Left renal cortex interstitium (tissue), 4 donors: ENCODE measurements at regions not wholly inside any gene's neighbourhood (a gene's known extent, or its start where the extent isn't known, plus 50 kb on each side); places are given as distances from the start of the nearest gene placed in this dataset.
"Not testable (repeated sequence)": the region's sequence is repeated elsewhere in the genome, so short reads cannot be mapped to it uniquely, and the experiment has no call there.

Experiments used
- DNase-seq, 4 donors: peaks; one replicate each; pipeline ENCODE4 v3.0.0-alpha.2; 2013; ENCODE audit warnings: low read depth in 4 of 4, low spot score in 2 of 4, missing footprints in 1 of 4

GRCh38 chr15:87728998-87729397 lies 527.5 kb downstream of the NTRK3 start:
- no peak for DNase-seq

- DNase-seq: no peak
Measured at GRCh38 chr15:87727073-87727472, 529.5 kb downstream of the NTRK3 start.

- DNase-seq: no peak
Measured at GRCh38 chr15:87724330-87724729, 532.2 kb downstream of the NTRK3 start.

- DNase-seq: no peak
Measured at GRCh38 chr15:87722941-87723691, 533.4 kb downstream of the NTRK3 start.

- DNase-seq: no peak
Measured at GRCh38 chr15:87720235-87720634, 536.3 kb downstream of the NTRK3 start.

GRCh38 chr15:87716422-87716821 lies 540.1 kb downstream of the NTRK3 start:
- no peak for DNase-seq

GRCh38 chr15:87715252-87715651 lies 541.3 kb downstream of the NTRK3 start:
- no peak for DNase-seq

- DNase-seq: no peak
Measured at GRCh38 chr15:87713475-87713879, 543.1 kb downstream of the NTRK3 start.

- DNase-seq: no peak
Measured at GRCh38 chr15:87712211-87712610, 544.3 kb downstream of the NTRK3 start.

- peak in 1 of 4 donors; percentile 55 for DNase-seq
Measured at GRCh38 chr15:87711026-87711425, 545.5 kb downstream of the NTRK3 start.

- no peak for DNase-seq
Measured at GRCh38 chr15:87710406-87710805, 546.1 kb downstream of the NTRK3 start.

- no peak for DNase-seq
Measured at GRCh38 chr15:87707566-87708130, 548.9 kb downstream of the NTRK3 start.

GRCh38 chr15:87707071-87707470 lies 549.5 kb downstream of the NTRK3 start:
- DNase-seq: no peak

GRCh38 chr15:87706001-87706400 lies 550.5 kb downstream of the NTRK3 start:
- DNase-seq: no peak

GRCh38 chr15:87704276-87704675 lies 552.3 kb downstream of the NTRK3 start:
- DNase-seq: no peak

GRCh38 chr15:87703327-87704111 lies 553.0 kb downstream of the NTRK3 start:
- DNase-seq: no peak

- DNase-seq: no peak
Measured at GRCh38 chr15:87702270-87702669, 554.3 kb downstream of the NTRK3 start.

- DNase-seq: not testable (repeated sequence)
Measured at GRCh38 chr15:87698467-87698866, 558.1 kb downstream of the NTRK3 start.

- DNase-seq: no peak
Measured at GRCh38 chr15:87689716-87690115, 566.8 kb downstream of the NTRK3 start.

- DNase-seq: no peak
Measured at GRCh38 chr15:87687523-87687870, 569.0 kb downstream of the NTRK3 start.

- no peak for DNase-seq
Measured at GRCh38 chr15:87686841-87687522, 569.6 kb downstream of the NTRK3 start.
